Small intestine (tissue), 7 donors: ENCODE measurements at regions not wholly inside any gene's neighbourhood (a gene's known extent, or its start where the extent isn't known, plus 50 kb on each side); places are given as distances from the start of the nearest gene placed in this dataset.

Experiments used
- DNase-seq, 2 donors: peaks; one replicate each; pipeline versions ENCODE4 v3.0.0 to v3.0.0-alpha.2; 2013
- FAIRE-seq: peaks from 2 replicates; lab custom pipeline; 2012; peaks lifted over from hg19 to GRCh38; lab: Jason Lieb, UNC
- H3K27ac ChIP-seq, 3 donors: one replicate each; pipeline ENCODE4 v1.5.1; 2013; ENCODE audit warnings: low read length in 2 of 3, mild to moderate bottlenecking in 2 of 3, control low read depth in 1 of 3, inconsistent platforms in 1 of 3, low read depth in 1 of 3, moderate library complexity in 1 of 3
- H3K27me3 ChIP-seq, 3 donors: one replicate each; pipeline ENCODE4 v1.6.1; 2013; ENCODE audit warnings: low read length in 3 of 3, inconsistent platforms in 1 of 3; ENCODE audit not compliant: control insufficient read depth in 3 of 3, insufficient read depth in 3 of 3
- H3K36me3 ChIP-seq, 3 donors: one replicate each; pipeline ENCODE4 v1.6.1; 2013; ENCODE audit warnings: low read length in 3 of 3, inconsistent platforms in 1 of 3, low read depth in 1 of 3, mild to moderate bottlenecking in 1 of 3, moderate library complexity in 1 of 3; ENCODE audit not compliant: control insufficient read depth in 3 of 3, insufficient read depth in 2 of 3
- H3K4me1 ChIP-seq, 3 donors: one replicate each; pipeline ENCODE4 v1.6.1; 2013; ENCODE audit warnings: low read length in 2 of 3, inconsistent platforms in 1 of 3, low read depth in 1 of 3, mild to moderate bottlenecking in 1 of 3, moderate library complexity in 1 of 3; ENCODE audit not compliant: control insufficient read depth in 3 of 3, insufficient read depth in 2 of 3
- H3K4me3 ChIP-seq, 3 donors: one replicate each; pipeline ENCODE4 v1.5.1; 2013; ENCODE audit warnings: low read length in 3 of 3, control low read depth in 1 of 3, inconsistent platforms in 1 of 3, low read depth in 1 of 3, mild to moderate bottlenecking in 1 of 3, moderate library complexity in 1 of 3
- H3K9me3 ChIP-seq, 2 donors: one replicate each; pipeline ENCODE4 v1.6.1; 2013; ENCODE audit warnings: low read depth in 1 of 2, low read length in 1 of 2; ENCODE audit not compliant: control insufficient read depth in 2 of 2, insufficient read depth in 1 of 2
- WGBS, 3 donors: extraction: QIAGEN DNeasy Blood & Tissue Kit; methylation state at CpG; one replicate each; pipeline ENCODE4 v1.1.7; 2013; 5-methylcytosine and 5-hydroxymethylcytosine counted together
- donor health status: healthy with polysubstance abuse.
- donor health status: control.
- donor health status: control.
- donor health status: Bipolar disorder and iron deficiency.
- donor health status: healthy.

- no peak overlapping the region for H3K27ac ChIP-seq
- 56 to 77% (median 67%) methylated on average over 4 of the region's 4 CpGs for WGBS, 3 donors
- no peaks in the 10 kb centered on the region for H3K4me1 ChIP-seq
- H3K27me3 ChIP-seq, result no peaks in the 10 kb centered on the region
- DNase-seq (no peak), FAIRE-seq (no peak)
- H3K36me3 ChIP-seq, result no peaks in the 10 kb centered on the region
- no peak overlapping the region for H3K4me3 ChIP-seq
- H3K9me3 ChIP-seq, result peaks cover 0 to 10% of the 10 kb centered on the region in 2 donors
Measured at GRCh38 chr16:9384141-9384540, 292.7 kb downstream of the HAPSTR1 start.

GRCh38 chr16:9389543-9390207, 298.2 kb downstream of the HAPSTR1 start:
- DNase-seq (no peak), FAIRE-seq (no peak)
- Histone ChIP-seq H3K9me3 (peaks cover 0 to 13% of the 10 kb centered on the region in 2 donors), H3K27ac (no peak overlapping the region), H3K4me3 (no peak overlapping the region), H3K4me1 (no peaks in the 10 kb centered on the region), H3K36me3 (no peaks in the 10 kb centered on the region), H3K27me3 (no peaks in the 10 kb centered on the region)
- 89 to 100% (median 96%) methylated on average over 1 of the region's 1 CpG for WGBS, 3 donors

GRCh38 chr16:9392956-9393355, 301.5 kb downstream of the HAPSTR1 start:
- Histone ChIP-seq H3K36me3 (no peaks in the 10 kb centered on the region), H3K9me3 (peaks cover 0 to 8% of the 10 kb centered on the region in 2 donors), H3K4me3 (no peak overlapping the region), H3K4me1 (no peaks in the 10 kb centered on the region), H3K27ac (no peak overlapping the region), H3K27me3 (no peaks in the 10 kb centered on the region)
- DNase-seq, result no peak
- no peak for FAIRE-seq
- 70 to 78% (median 78%) methylated on average over 7 of the region's 7 CpGs for WGBS, 3 donors

- H3K4me1 ChIP-seq, result no peaks in the 10 kb centered on the region
- H3K27ac ChIP-seq, result no peak overlapping the region
- no peak overlapping the region for H3K4me3 ChIP-seq
- 56 to 73% (median 68%) methylated on average over 8 of the region's 8 CpGs for WGBS, 3 donors
- DNase-seq (no peak), FAIRE-seq (no peak)
- no peaks in the 10 kb centered on the region for H3K27me3 ChIP-seq
- peaks cover 0 to 3% of the 10 kb centered on the region in 2 donors for H3K9me3 ChIP-seq
- H3K36me3 ChIP-seq, result no peaks in the 10 kb centered on the region
Measured at GRCh38 chr16:9393591-9393990, 302.1 kb downstream of the HAPSTR1 start.

- no peaks in the 10 kb centered on the region for H3K4me1 ChIP-seq
- no peaks in the 10 kb centered on the region for H3K27me3 ChIP-seq
- no peak for FAIRE-seq
- H3K27ac ChIP-seq, result no peak overlapping the region
- H3K4me3 ChIP-seq, result no peak overlapping the region
- H3K9me3 ChIP-seq, result no peaks in the 10 kb centered on the region
- H3K36me3 ChIP-seq, result no peaks in the 10 kb centered on the region
- DNase-seq, result peak in 1 of 2 donors; percentile 6
- 31 to 52% (median 35%) methylated on average over 3 of the region's 3 CpGs for WGBS, 3 donors
Measured at GRCh38 chr16:9395958-9396359, 304.5 kb downstream of the HAPSTR1 start.

- H3K4me1 ChIP-seq, result no peaks in the 10 kb centered on the region
- no peak overlapping the region for H3K4me3 ChIP-seq
- H3K27ac ChIP-seq, result no peak overlapping the region
- no peaks in the 10 kb centered on the region for H3K9me3 ChIP-seq
- H3K27me3 ChIP-seq, result no peaks in the 10 kb centered on the region
- FAIRE-seq (no peak), DNase-seq (no peak)
- no peaks in the 10 kb centered on the region for H3K36me3 ChIP-seq
- 71 to 85% (median 82%) methylated on average over 8 of the region's 8 CpGs for WGBS, 3 donors
Measured at GRCh38 chr16:9399573-9399972, 308.1 kb downstream of the HAPSTR1 start.

GRCh38 chr16:9401173-9401572, 309.7 kb downstream of the HAPSTR1 start:
- Histone ChIP-seq H3K4me3 (no peak overlapping the region), H3K27me3 (no peaks in the 10 kb centered on the region), H3K27ac (no peak overlapping the region), H3K4me1 (no peaks in the 10 kb centered on the region), H3K36me3 (no peaks in the 10 kb centered on the region), H3K9me3 (no peaks in the 10 kb centered on the region)
- DNase-seq, result no peak
- FAIRE-seq, result no peak

- Histone ChIP-seq H3K27ac (no peak overlapping the region), H3K9me3 (no peaks in the 10 kb centered on the region), H3K4me3 (no peak overlapping the region), H3K27me3 (no peaks in the 10 kb centered on the region), H3K36me3 (no peaks in the 10 kb centered on the region), H3K4me1 (no peaks in the 10 kb centered on the region)
- DNase-seq (no peak), FAIRE-seq (no peak)
- WGBS, 3 donors, result 55 to 74% (median 65%) methylated on average over 5 of the region's 5 CpGs
Measured at GRCh38 chr16:9402293-9402860, 310.9 kb downstream of the HAPSTR1 start.

GRCh38 chr16:9404811-9405210, 313.4 kb downstream of the HAPSTR1 start:
- Histone ChIP-seq H3K27me3 (no peaks in the 10 kb centered on the region), H3K9me3 (no peaks in the 10 kb centered on the region), H3K4me3 (no peak overlapping the region), H3K4me1 (no peaks in the 10 kb centered on the region), H3K36me3 (no peaks in the 10 kb centered on the region), H3K27ac (no peak overlapping the region)
- no peak for FAIRE-seq
- WGBS, 3 donors, result 92 to 96% (median 95%) methylated on average over 6 of the region's 6 CpGs
- DNase-seq, result no peak
